ENCODE measurements at regions not wholly inside any gene's neighbourhood (a gene's known extent, or its start where the extent isn't known, plus 50 kb on each side); places are given as distances from the start of the nearest gene placed in this dataset.

DNA sequence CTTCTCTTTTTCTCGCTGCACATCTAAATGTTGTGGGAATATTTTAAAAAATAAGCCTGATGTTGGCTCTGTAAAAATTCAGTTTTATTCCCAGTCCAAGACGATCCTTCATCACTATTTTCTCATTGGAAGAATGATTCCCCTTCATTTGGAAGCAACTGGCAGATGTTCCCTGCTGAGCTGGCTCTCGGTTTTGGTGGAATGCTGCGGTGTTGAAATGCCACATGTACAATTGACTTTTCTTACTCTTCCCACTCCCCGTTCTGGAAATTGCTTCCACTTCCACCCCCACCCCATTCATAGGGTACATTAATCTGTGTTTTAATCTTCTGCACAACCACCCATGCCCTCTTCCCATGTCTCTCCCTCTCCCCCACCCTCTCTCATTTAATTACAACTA, 496.3 kb upstream of the MAP3K7 start:
- TF ChIP-seq ZNF274 (IDR thresholded peaks at IDR 0.05; ENCODE audit: low read depth, low read length) (no peak), YY1 (IDR thresholded peaks at IDR 0.05; ENCODE audit: insufficient read depth, insufficient read length) (no peak)
